Activated naive CD4-positive, alpha-beta T cell treated with anti-CD3 and anti-CD28 coated beads, Interleukin-2, amount 50 U/mL, for 24 hours (primary cell): ENCODE measurements at regions not wholly inside any gene's neighbourhood (a gene's known extent, or its start where the extent isn't known, plus 50 kb on each side); places are given as distances from the start of the nearest gene placed in this dataset.

Source experiments
- H3K27ac Mint-ChIP-seq: one replicate; pipeline ENCODE4 v1.8.0; 2021; ENCODE audit warnings: mild to moderate bottlenecking, mixed read lengths
- H3K27me3 Mint-ChIP-seq: one replicate; pipeline ENCODE4 v1.8.0; 2021; ENCODE audit warnings: mixed read lengths
- H3K36me3 Mint-ChIP-seq: one replicate; pipeline ENCODE4 v1.8.0; 2021; ENCODE audit warnings: mixed read lengths
- H3K4me1 Mint-ChIP-seq: one replicate; pipeline ENCODE4 v1.8.0; 2021; ENCODE audit warnings: mixed read lengths
- H3K4me3 Mint-ChIP-seq: one replicate; pipeline ENCODE4 v1.8.0; 2021; ENCODE audit warnings: mild to moderate bottlenecking, mixed read lengths
- H3K9me3 Mint-ChIP-seq: one replicate; pipeline ENCODE4 v1.8.0; 2021; ENCODE audit warnings: mixed read lengths

DNA sequence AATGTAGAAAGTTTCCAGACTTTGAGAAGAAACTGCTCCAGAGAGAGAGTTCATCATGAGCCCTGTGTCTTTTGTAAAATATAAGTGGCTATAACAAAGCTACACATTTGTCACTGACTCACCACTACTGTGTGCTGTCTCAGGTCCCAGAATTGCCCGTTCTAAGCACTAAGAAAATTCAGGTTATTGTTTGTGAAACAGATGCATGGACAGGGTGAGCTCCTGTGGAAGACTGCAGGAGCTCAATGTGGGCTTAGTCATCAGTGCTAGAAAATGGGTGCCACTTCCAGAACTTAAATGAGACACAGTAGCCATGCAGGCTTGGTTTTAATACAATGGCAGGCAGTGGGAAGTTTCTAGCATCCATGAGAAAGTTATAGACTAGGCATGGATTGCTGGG lies 251.4 kb upstream of the RBMY1B start:
- Mint-ChIP-seq H3K27me3 (no peaks in the 10 kb centered on the region), H3K9me3 (no peaks in the 10 kb centered on the region), H3K36me3 (no peaks in the 10 kb centered on the region), H3K4me1 (peaks cover 42% of the 10 kb centered on the region), H3K27ac (peak overlapping the region; percentile 23), H3K4me3 (peak overlapping the region; percentile 23)

GRCh38 chrY:21260325-21260724 lies 250.8 kb upstream of the RBMY1B start:
- Mint-ChIP-seq H3K4me1 (peaks cover 42% of the 10 kb centered on the region), H3K9me3 (no peaks in the 10 kb centered on the region), H3K4me3 (no peak overlapping the region), H3K36me3 (no peaks in the 10 kb centered on the region), H3K27me3 (no peaks in the 10 kb centered on the region), H3K27ac (peak overlapping the region; percentile 93)

GRCh38 chrY:21261158-21261557 lies 250.0 kb upstream of the RBMY1B start:
- Mint-ChIP-seq H3K27ac (peak overlapping the region; percentile 93), H3K4me3 (no peak overlapping the region), H3K9me3 (no peaks in the 10 kb centered on the region), H3K27me3 (no peaks in the 10 kb centered on the region), H3K4me1 (peaks cover 37% of the 10 kb centered on the region), H3K36me3 (no peaks in the 10 kb centered on the region)

GRCh38 chrY:21266751-21267150 lies 244.4 kb upstream of the RBMY1B start:
- no peaks in the 10 kb centered on the region for H3K9me3 Mint-ChIP-seq
- no peak overlapping the region for H3K4me3 Mint-ChIP-seq
- peaks cover 3% of the 10 kb centered on the region for H3K4me1 Mint-ChIP-seq
- H3K27ac Mint-ChIP-seq: no peak overlapping the region
- H3K27me3 Mint-ChIP-seq: no peaks in the 10 kb centered on the region
- no peaks in the 10 kb centered on the region for H3K36me3 Mint-ChIP-seq

DNA sequence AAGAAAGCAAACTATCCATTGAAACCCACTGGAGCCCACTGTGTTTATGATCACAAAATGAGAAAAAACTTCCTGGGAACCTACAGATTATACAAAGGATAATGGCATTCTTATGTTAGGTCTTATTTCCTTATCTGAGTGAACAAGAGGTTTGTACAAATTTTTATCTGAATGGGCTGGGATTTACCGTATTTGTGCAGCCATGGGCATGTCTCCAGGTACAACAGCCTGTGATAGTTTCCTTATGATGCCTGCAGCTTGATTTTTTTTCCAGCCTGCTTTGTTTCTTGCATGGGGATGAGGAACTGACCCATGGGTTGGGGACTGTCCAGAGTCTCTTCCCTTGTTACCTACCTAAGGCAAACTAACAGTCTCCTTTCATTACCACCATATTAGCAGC lies 244.0 kb upstream of the RBMY1B start:
- Mint-ChIP-seq H3K9me3 (no peaks in the 10 kb centered on the region), H3K36me3 (no peaks in the 10 kb centered on the region), H3K27ac (no peak overlapping the region), H3K27me3 (no peaks in the 10 kb centered on the region), H3K4me1 (no peaks in the 10 kb centered on the region), H3K4me3 (no peak overlapping the region)

GRCh38 chrY:21287769-21288168 lies 223.4 kb upstream of the RBMY1B start:
- Mint-ChIP-seq H3K4me1 (peaks cover 3% of the 10 kb centered on the region), H3K36me3 (no peaks in the 10 kb centered on the region), H3K27ac (no peak overlapping the region), H3K27me3 (no peaks in the 10 kb centered on the region), H3K9me3 (no peaks in the 10 kb centered on the region), H3K4me3 (no peak overlapping the region)

DNA sequence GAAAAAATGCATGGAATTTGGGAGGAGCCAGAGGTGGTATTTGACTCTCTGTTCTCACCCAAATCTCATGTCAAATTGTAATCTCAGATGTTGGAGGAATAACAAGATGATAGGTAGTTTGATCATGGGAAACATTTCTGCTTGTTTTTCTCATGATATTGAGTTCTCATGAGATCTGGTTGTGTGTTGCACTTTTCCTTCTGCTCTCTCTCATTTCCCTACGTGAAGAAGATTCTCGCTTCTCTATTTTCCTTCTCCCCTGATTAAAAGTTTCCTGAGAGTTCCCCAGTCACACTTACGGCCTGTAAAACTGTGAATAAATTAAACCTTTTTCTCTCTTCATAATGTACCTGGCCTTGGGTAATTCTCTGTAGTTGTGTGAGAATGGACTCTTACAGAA lies 222.2 kb upstream of the RBMY1B start:
- Mint-ChIP-seq H3K4me3 (no peak overlapping the region), H3K36me3 (no peaks in the 10 kb centered on the region), H3K27me3 (no peaks in the 10 kb centered on the region), H3K4me1 (peaks cover 3% of the 10 kb centered on the region), H3K9me3 (no peaks in the 10 kb centered on the region), H3K27ac (no peak overlapping the region)

- Mint-ChIP-seq H3K9me3 (no peaks in the 10 kb centered on the region), H3K27me3 (peaks cover 2% of the 10 kb centered on the region), H3K27ac (no peak overlapping the region)
These were observed 215.9 kb upstream of the RBMY1B start for GRCh38 chrY:21295206-21295605.

GRCh38 chrY:21302278-21302677 lies 208.9 kb upstream of the RBMY1B start:
- H3K9me3 Mint-ChIP-seq: no peaks in the 10 kb centered on the region
- H3K36me3 Mint-ChIP-seq: peaks cover 2% of the 10 kb centered on the region
- H3K27me3 Mint-ChIP-seq: no peaks in the 10 kb centered on the region
- H3K4me3 Mint-ChIP-seq: no peak overlapping the region
- H3K4me1 Mint-ChIP-seq: no peaks in the 10 kb centered on the region
- no peak overlapping the region for H3K27ac Mint-ChIP-seq

More at GRCh38 chrY:21295206-21295605, 215.9 kb upstream of the RBMY1B start:
- no peaks in the 10 kb centered on the region for H3K4me1 Mint-ChIP-seq
- H3K4me3 Mint-ChIP-seq: no peak overlapping the region
- H3K36me3 Mint-ChIP-seq: peaks cover 9% of the 10 kb centered on the region

GRCh38 chrY:21315366-21315765 lies 195.8 kb upstream of the RBMY1B start:
- Mint-ChIP-seq H3K27me3 (no peaks in the 10 kb centered on the region), H3K36me3 (no peaks in the 10 kb centered on the region), H3K27ac (no peak overlapping the region), H3K4me1 (no peaks in the 10 kb centered on the region), H3K9me3 (no peaks in the 10 kb centered on the region), H3K4me3 (no peak overlapping the region)
